ENCODE measurements at regions not wholly inside any gene's neighbourhood (a gene's known extent, or its start where the extent isn't known, plus 50 kb on each side); places are given as distances from the start of the nearest gene placed in this dataset.

- no peak overlapping the region for H3K27ac Mint-ChIP-seq
- no peaks in the 10 kb centered on the region for H3K9me3 Mint-ChIP-seq
- no peak for DNase-seq (ENCODE audit: low spot score)
- no peaks in the 10 kb centered on the region for H3K36me3 Mint-ChIP-seq (ENCODE audit: low read depth)
- intact Hi-C loops (cut with micrococcal nuclease): no loop called here
- no peak overlapping the region for H3K4me3 Mint-ChIP-seq (ENCODE audit: low read depth)
- peaks cover 13% of the 10 kb centered on the region for H3K27me3 Mint-ChIP-seq (ENCODE audit: low read depth)
- H3K4me1 Mint-ChIP-seq (ENCODE audit: low read depth): no peaks in the 10 kb centered on the region
Observed at GRCh38 chr5:1936413-1936812, 53.7 kb upstream of the IRX4 start.

- no peak for DNase-seq (ENCODE audit: low spot score)
- no peaks in the 10 kb centered on the region for H3K36me3 Mint-ChIP-seq (ENCODE audit: low read depth)
- peaks cover 15% of the 10 kb centered on the region for H3K27me3 Mint-ChIP-seq (ENCODE audit: low read depth)
- intact Hi-C loops (cut with micrococcal nuclease): no loop called here
- no peaks in the 10 kb centered on the region for H3K4me1 Mint-ChIP-seq (ENCODE audit: low read depth)
- H3K27ac Mint-ChIP-seq: no peak overlapping the region
- no peaks in the 10 kb centered on the region for H3K9me3 Mint-ChIP-seq
- H3K4me3 Mint-ChIP-seq (ENCODE audit: low read depth): no peak overlapping the region
Observed at GRCh38 chr5:1934801-1935429, 52.2 kb upstream of the IRX4 start.

- Mint-ChIP-seq H3K27me3 (ENCODE audit: low read depth) (peaks cover 15% of the 10 kb centered on the region), H3K36me3 (ENCODE audit: low read depth) (no peaks in the 10 kb centered on the region), H3K4me3 (ENCODE audit: low read depth) (no peak overlapping the region), H3K27ac (no peak overlapping the region), H3K4me1 (ENCODE audit: low read depth) (no peaks in the 10 kb centered on the region), H3K9me3 (no peaks in the 10 kb centered on the region)
- no peak for DNase-seq (ENCODE audit: low spot score)
- intact Hi-C loops (cut with micrococcal nuclease): no loop called here
Observed at GRCh38 chr5:1934056-1934394, 51.3 kb upstream of the IRX4 start.

DNA sequence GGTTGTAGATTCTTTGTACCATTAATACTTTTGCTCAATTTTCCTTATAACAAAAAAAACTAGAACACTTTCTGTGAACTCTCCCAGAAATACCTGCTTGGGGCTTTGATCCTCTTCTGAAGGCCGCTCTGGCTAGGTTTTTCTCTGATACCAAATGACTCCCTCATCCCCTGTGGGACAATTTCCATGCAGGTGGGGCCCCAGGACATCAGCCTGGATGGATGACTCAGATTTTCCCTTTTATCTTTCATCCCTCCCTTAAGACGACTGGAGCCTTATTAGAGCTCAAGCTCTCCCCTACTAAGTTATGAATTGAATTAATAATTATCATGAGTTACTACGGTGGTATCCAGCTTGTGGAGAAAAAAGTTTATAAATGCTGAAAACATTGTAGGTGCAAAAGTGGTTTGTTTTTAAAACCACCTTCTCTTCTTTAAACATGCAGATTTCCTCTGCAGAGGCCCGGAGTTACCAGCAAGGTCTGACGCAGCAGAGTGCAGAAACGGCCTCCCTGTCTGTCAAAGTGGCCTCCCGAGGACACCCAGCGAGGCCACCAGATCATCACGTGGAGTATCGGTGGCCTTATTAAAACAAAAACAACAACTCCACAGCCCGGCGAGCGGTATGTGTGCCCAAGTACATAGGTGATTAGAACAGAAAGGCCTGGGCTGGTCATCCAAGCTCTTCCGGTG lies 50.8 kb upstream of the IRX4 start:
- Mint-ChIP-seq H3K36me3 (ENCODE audit: low read depth) (no peaks in the 10 kb centered on the region), H3K27ac (no peak overlapping the region), H3K27me3 (ENCODE audit: low read depth) (peaks cover 15% of the 10 kb centered on the region), H3K9me3 (no peaks in the 10 kb centered on the region), H3K4me3 (ENCODE audit: low read depth) (no peak overlapping the region), H3K4me1 (ENCODE audit: low read depth) (no peaks in the 10 kb centered on the region)
- intact Hi-C loops (cut with micrococcal nuclease): no loop called here
- no peak for DNase-seq (ENCODE audit: low spot score)

All from activated T-helper 2 cell treated with anti-CD3 and anti-CD28 coated beads, Interferon-gamma antibody, Interleukin-2, Interleukin-4, amounts not matched to agents 10 μg/mL and 5 μg/mL and 100 μg/mL, durations not matched to agents 14 hours and 24 hours and 36 hours (primary cell).